ENCODE measurements at regions not wholly inside any gene's neighbourhood (a gene's known extent, or its start where the extent isn't known, plus 50 kb on each side); places are given as distances from the start of the nearest gene placed in this dataset.
"Not testable (repeated sequence)": the region's sequence is repeated elsewhere in the genome, so short reads cannot be mapped to it uniquely, and the experiment has no call there.

GRCh38 chr3:139121513-139122220, 77.0 kb upstream of the PRR23C start:
- H3K4me3 Mint-ChIP-seq = no peak overlapping the region
- H3K36me3 Mint-ChIP-seq = no peaks in the 10 kb centered on the region
- no peak overlapping the region for H3K27ac Mint-ChIP-seq
- no peaks in the 10 kb centered on the region for H3K4me1 Mint-ChIP-seq
- ATAC-seq (replicated peaks) (no peak), DNase-seq (no peak)
- H3K9me3 Mint-ChIP-seq = no peaks in the 10 kb centered on the region
- H3K27me3 Mint-ChIP-seq = no peaks in the 10 kb centered on the region

GRCh38 chr3:139122221-139122581, 77.5 kb upstream of the PRR23C start:
- ATAC-seq (replicated peaks) (no peak), DNase-seq (no peak)
- Mint-ChIP-seq H3K4me3 (no peak overlapping the region), H3K27me3 (no peaks in the 10 kb centered on the region), H3K4me1 (no peaks in the 10 kb centered on the region), H3K36me3 (no peaks in the 10 kb centered on the region), H3K9me3 (no peaks in the 10 kb centered on the region), H3K27ac (no peak overlapping the region)

- no peaks in the 10 kb centered on the region for H3K36me3 Mint-ChIP-seq
- DNase-seq (no peak), ATAC-seq (replicated peaks) (no peak)
- H3K27ac Mint-ChIP-seq = no peak overlapping the region
- no peaks in the 10 kb centered on the region for H3K9me3 Mint-ChIP-seq
- H3K27me3 Mint-ChIP-seq = no peaks in the 10 kb centered on the region
- H3K4me3 Mint-ChIP-seq = no peak overlapping the region
- no peaks in the 10 kb centered on the region for H3K4me1 Mint-ChIP-seq
These were observed 77.9 kb upstream of the PRR23C start for GRCh38 chr3:139122612-139123011.

GRCh38 chr3:139123377-139124095, 78.8 kb upstream of the PRR23C start:
- Mint-ChIP-seq H3K36me3 (no peaks in the 10 kb centered on the region), H3K4me1 (no peaks in the 10 kb centered on the region), H3K4me3 (no peak overlapping the region), H3K27ac (no peak overlapping the region), H3K27me3 (peaks cover 0 to 3% of the 10 kb centered on the region in 2 donors), H3K9me3 (no peaks in the 10 kb centered on the region)
- DNase-seq = no peak
- ATAC-seq (replicated peaks) = no peak

GRCh38 chr3:139124197-139124596, 79.5 kb upstream of the PRR23C start:
- peaks cover 0 to 7% of the 10 kb centered on the region in 2 donors for H3K27me3 Mint-ChIP-seq
- no peak for ATAC-seq (replicated peaks)
- H3K36me3 Mint-ChIP-seq = no peaks in the 10 kb centered on the region

GRCh38 chr3:139127101-139127500, 82.4 kb upstream of the PRR23C start:
- ATAC-seq (replicated peaks) = peak; percentile 69 to 70
- Mint-ChIP-seq H3K27ac (no peak overlapping the region), H3K36me3 (no peaks in the 10 kb centered on the region), H3K4me3 (no peak overlapping the region), H3K27me3 (peaks cover 0 to 15% of the 10 kb centered on the region in 2 donors), H3K9me3 (peaks cover 0 to 2% of the 10 kb centered on the region in 2 donors), H3K4me1 (no peaks in the 10 kb centered on the region)
- no peak for DNase-seq

More at GRCh38 chr3:139124197-139124596, 79.5 kb upstream of the PRR23C start:
- no peaks in the 10 kb centered on the region for H3K4me1 Mint-ChIP-seq
- no peaks in the 10 kb centered on the region for H3K9me3 Mint-ChIP-seq
- no peak for DNase-seq
- no peak overlapping the region for H3K4me3 Mint-ChIP-seq
- H3K27ac Mint-ChIP-seq = no peak overlapping the region

GRCh38 chr3:139127629-139128028, 82.9 kb upstream of the PRR23C start:
- DNase-seq; H3K9me3 Mint-ChIP-seq; H3K4me1 Mint-ChIP-seq; H3K27ac Mint-ChIP-seq; H3K36me3 Mint-ChIP-seq; ATAC-seq (replicated peaks); H3K4me3 Mint-ChIP-seq: not testable (repeated sequence)
- peaks cover 0 to 15% of the 10 kb centered on the region in 2 donors for H3K27me3 Mint-ChIP-seq

GRCh38 chr3:139128803-139129202, 84.1 kb upstream of the PRR23C start:
- Mint-ChIP-seq H3K27ac (no peak overlapping the region), H3K4me3 (no peak overlapping the region), H3K4me1 (no peaks in the 10 kb centered on the region), H3K9me3 (peaks cover 0 to 2% of the 10 kb centered on the region in 2 donors), H3K36me3 (no peaks in the 10 kb centered on the region), H3K27me3 (peaks cover 0 to 15% of the 10 kb centered on the region in 2 donors)
- ATAC-seq (replicated peaks) (no peak), DNase-seq (no peak)

- no peaks in the 10 kb centered on the region for H3K4me1 Mint-ChIP-seq
- DNase-seq = no peak
These were observed 85.2 kb upstream of the PRR23C start for GRCh38 chr3:139129892-139130291.

GRCh38 chr3:139130390-139131140, 85.9 kb upstream of the PRR23C start:
- Mint-ChIP-seq H3K4me3 (no peak overlapping the region), H3K9me3 (peaks cover 0 to 2% of the 10 kb centered on the region in 2 donors), H3K27ac (no peak overlapping the region), H3K27me3 (peaks cover 0 to 15% of the 10 kb centered on the region in 2 donors), H3K4me1 (no peaks in the 10 kb centered on the region), H3K36me3 (no peaks in the 10 kb centered on the region)
- no peak for ATAC-seq (replicated peaks)
- DNase-seq = no peak

More at GRCh38 chr3:139129892-139130291, 85.2 kb upstream of the PRR23C start:
- Mint-ChIP-seq H3K27ac (no peak overlapping the region), H3K9me3 (peaks cover 0 to 2% of the 10 kb centered on the region in 2 donors), H3K36me3 (no peaks in the 10 kb centered on the region), H3K27me3 (peaks cover 0 to 15% of the 10 kb centered on the region in 2 donors), H3K4me3 (no peak overlapping the region)
- no peak for ATAC-seq (replicated peaks)

- Mint-ChIP-seq H3K27me3 (peaks cover 0 to 15% of the 10 kb centered on the region in 2 donors), H3K27ac (no peak overlapping the region), H3K9me3 (peaks cover 0 to 2% of the 10 kb centered on the region in 2 donors), H3K4me1 (no peaks in the 10 kb centered on the region), H3K36me3 (no peaks in the 10 kb centered on the region), H3K4me3 (no peak overlapping the region)
- ATAC-seq (replicated peaks) (no peak), DNase-seq (no peak)
These were observed 87.3 kb upstream of the PRR23C start for GRCh38 chr3:139131951-139132350.

GRCh38 chr3:139132976-139133375, 88.3 kb upstream of the PRR23C start:
- H3K9me3 Mint-ChIP-seq = peaks cover 0 to 2% of the 10 kb centered on the region in 2 donors
- peaks cover 0 to 15% of the 10 kb centered on the region in 2 donors for H3K27me3 Mint-ChIP-seq
- H3K4me1 Mint-ChIP-seq = no peaks in the 10 kb centered on the region
- no peak overlapping the region for H3K27ac Mint-ChIP-seq
- H3K36me3 Mint-ChIP-seq = no peaks in the 10 kb centered on the region
- DNase-seq (no peak), ATAC-seq (replicated peaks) (no peak)
- H3K4me3 Mint-ChIP-seq = no peak overlapping the region

GRCh38 chr3:139134678-139135372, 90.1 kb upstream of the PRR23C start:
- no peak for DNase-seq
- no peak overlapping the region for H3K4me3 Mint-ChIP-seq
- H3K4me1 Mint-ChIP-seq = no peaks in the 10 kb centered on the region
- peaks cover 0 to 8% of the 10 kb centered on the region in 2 donors for H3K27me3 Mint-ChIP-seq
- no peak for ATAC-seq (replicated peaks)
- no peaks in the 10 kb centered on the region for H3K36me3 Mint-ChIP-seq
- peaks cover 0 to 2% of the 10 kb centered on the region in 2 donors for H3K9me3 Mint-ChIP-seq
- no peak overlapping the region for H3K27ac Mint-ChIP-seq

GRCh38 chr3:139135657-139136056, 91.0 kb upstream of the PRR23C start:
- Mint-ChIP-seq H3K4me3 (no peak overlapping the region), H3K4me1 (no peaks in the 10 kb centered on the region), H3K27me3 (peaks cover 0 to 5% of the 10 kb centered on the region in 2 donors), H3K9me3 (peaks cover 0 to 2% of the 10 kb centered on the region in 2 donors), H3K36me3 (no peaks in the 10 kb centered on the region), H3K27ac (no peak overlapping the region)
- DNase-seq = no peak
- no peak for ATAC-seq (replicated peaks)

All from stimulated activated naive B cell treated with anti-CD40 and anti-IgM and Interleukin-4, amounts not matched to agents 10 μg/mL and 1 μg/mL and 100 μg/mL, for 72 hours (primary cell).